ENCODE measurements at regions not wholly inside any gene's neighbourhood (a gene's known extent, or its start where the extent isn't known, plus 50 kb on each side); places are given as distances from the start of the nearest gene placed in this dataset.

DNA sequence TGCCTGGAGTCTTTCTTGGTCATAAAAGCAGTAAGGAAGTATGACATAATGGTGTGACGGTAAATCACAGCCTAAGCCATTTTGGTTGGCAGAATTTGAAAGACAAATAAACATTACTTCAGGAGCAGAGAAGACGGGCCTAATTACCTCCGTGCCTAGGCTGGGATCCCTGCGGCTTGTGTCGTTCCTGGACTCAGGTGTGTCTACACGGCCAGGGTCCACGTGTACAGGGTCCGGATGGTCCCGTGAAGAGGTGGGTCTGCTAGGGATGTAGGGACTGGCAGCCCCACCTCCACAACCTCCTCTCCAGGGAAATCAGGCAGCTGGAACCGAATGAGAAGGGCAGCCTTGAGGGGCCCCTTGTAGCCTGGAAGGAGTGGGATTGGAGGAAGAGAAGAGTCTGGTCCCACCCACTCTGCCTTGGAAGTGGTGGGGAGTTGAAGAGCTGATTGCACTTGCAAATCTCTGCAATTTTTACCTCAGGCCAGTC, 55.4 kb upstream of the PLAC1 start:
- 77 to 91% (median 84%) methylated on average over 10 of the region's 10 CpGs for WGBS, 3 donors
- Histone ChIP-seq H3K27ac (ENCODE audit: low read depth in 1 of 3, low read length in 2 of 3) (no peak overlapping the region), H3K9me3 (ENCODE audit: control insufficient read depth in 2 of 2, insufficient read depth in 1 of 2, low read depth in 1 of 2, low read length in 1 of 2) (no peaks in the 10 kb centered on the region), H3K36me3 (ENCODE audit: control insufficient read depth in 3 of 3, insufficient read depth in 2 of 3, low read depth in 1 of 3, low read length in 3 of 3) (no peaks in the 10 kb centered on the region), H3K4me3 (ENCODE audit: low read depth in 1 of 3, low read length in 3 of 3) (no peak overlapping the region), H3K4me1 (ENCODE audit: control insufficient read depth in 3 of 3, insufficient read depth in 2 of 3, low read depth in 1 of 3, low read length in 2 of 3) (no peaks in the 10 kb centered on the region), H3K27me3 (ENCODE audit: control insufficient read depth in 3 of 3, insufficient read depth in 3 of 3, low read length in 3 of 3) (no peaks in the 10 kb centered on the region)
- no peak for FAIRE-seq
- DNase-seq, result no peak

DNA sequence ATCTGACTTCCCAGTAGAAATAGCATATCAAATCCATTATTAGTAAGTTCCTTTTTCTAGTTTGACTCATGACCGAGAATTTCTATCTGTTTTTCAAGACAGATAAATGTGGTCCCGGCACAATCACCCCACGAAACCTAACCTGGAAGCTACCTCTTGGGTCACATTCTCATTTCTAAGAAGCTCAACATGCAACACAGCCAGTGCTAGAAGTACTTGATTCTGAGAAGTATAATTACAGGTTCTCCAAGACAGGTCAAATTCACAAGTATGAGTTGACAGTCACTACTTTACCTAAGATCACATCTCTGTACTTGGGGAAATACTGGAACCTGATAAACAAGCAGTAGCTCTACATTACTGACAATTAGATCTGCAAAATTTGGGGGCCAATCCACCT, 54.0 kb upstream of the PLAC1 start:
- no peak for DNase-seq
- WGBS, 3 donors, result 62 to 85% (median 72%) methylated on average over 3 of the region's 3 CpGs
- Histone ChIP-seq H3K4me1 (ENCODE audit: control insufficient read depth in 3 of 3, insufficient read depth in 2 of 3, low read depth in 1 of 3, low read length in 2 of 3) (no peaks in the 10 kb centered on the region), H3K9me3 (ENCODE audit: control insufficient read depth in 2 of 2, insufficient read depth in 1 of 2, low read depth in 1 of 2, low read length in 1 of 2) (no peaks in the 10 kb centered on the region), H3K27ac (ENCODE audit: low read depth in 1 of 3, low read length in 2 of 3) (no peak overlapping the region), H3K36me3 (ENCODE audit: control insufficient read depth in 3 of 3, insufficient read depth in 2 of 3, low read depth in 1 of 3, low read length in 3 of 3) (no peaks in the 10 kb centered on the region), H3K4me3 (ENCODE audit: low read depth in 1 of 3, low read length in 3 of 3) (no peak overlapping the region), H3K27me3 (ENCODE audit: control insufficient read depth in 3 of 3, insufficient read depth in 3 of 3, low read length in 3 of 3) (no peaks in the 10 kb centered on the region)
- FAIRE-seq, result no peak

GRCh38 chrX:134711135-134711921, 53.1 kb upstream of the PLAC1 start:
- no peak for FAIRE-seq
- 57 to 60% (median 57%) methylated on average over 3 of the region's 3 CpGs for WGBS, 3 donors

More at GRCh38 chrX:134711135-134711921, 53.1 kb upstream of the PLAC1 start:
- no peaks in the 10 kb centered on the region for H3K36me3 ChIP-seq (ENCODE audit: control insufficient read depth in 3 of 3, insufficient read depth in 2 of 3, low read depth in 1 of 3, low read length in 3 of 3)
- H3K4me3 ChIP-seq (ENCODE audit: low read depth in 1 of 3, low read length in 3 of 3), result no peak overlapping the region
- no peaks in the 10 kb centered on the region for H3K9me3 ChIP-seq (ENCODE audit: control insufficient read depth in 2 of 2, insufficient read depth in 1 of 2, low read depth in 1 of 2, low read length in 1 of 2)
- no peak for DNase-seq
- no peaks in the 10 kb centered on the region for H3K4me1 ChIP-seq (ENCODE audit: control insufficient read depth in 3 of 3, insufficient read depth in 2 of 3, low read depth in 1 of 3, low read length in 2 of 3)
- H3K27ac ChIP-seq (ENCODE audit: low read depth in 1 of 3, low read length in 2 of 3), result no peak overlapping the region
- H3K27me3 ChIP-seq (ENCODE audit: control insufficient read depth in 3 of 3, insufficient read depth in 3 of 3, low read length in 3 of 3), result no peaks in the 10 kb centered on the region

Measured in small intestine (tissue), 7 donors.